ENCODE measurements at regions not wholly inside any gene's neighbourhood (a gene's known extent, or its start where the extent isn't known, plus 50 kb on each side); places are given as distances from the start of the nearest gene placed in this dataset.

DNA sequence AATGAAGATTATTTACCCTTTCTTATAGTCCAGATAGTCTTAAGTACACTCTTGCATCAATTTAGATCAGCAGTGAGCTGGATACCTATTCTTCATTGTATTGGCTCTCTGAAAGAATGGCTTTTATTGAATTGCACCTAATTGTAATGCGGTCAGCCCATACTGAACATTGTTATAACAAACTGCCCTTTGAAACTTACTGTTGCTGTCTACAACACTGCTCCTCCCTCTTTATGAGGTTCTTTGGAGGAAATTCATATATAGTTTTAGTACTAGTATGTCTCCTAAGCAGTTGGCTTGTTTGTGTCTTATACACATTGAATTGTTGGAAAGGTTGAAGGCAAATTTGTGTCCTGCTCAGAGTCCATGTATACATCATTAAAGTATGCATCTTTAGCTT is 66.5 kb upstream of the UGP2 start:
- TF ChIP-seq, protein P1, sequence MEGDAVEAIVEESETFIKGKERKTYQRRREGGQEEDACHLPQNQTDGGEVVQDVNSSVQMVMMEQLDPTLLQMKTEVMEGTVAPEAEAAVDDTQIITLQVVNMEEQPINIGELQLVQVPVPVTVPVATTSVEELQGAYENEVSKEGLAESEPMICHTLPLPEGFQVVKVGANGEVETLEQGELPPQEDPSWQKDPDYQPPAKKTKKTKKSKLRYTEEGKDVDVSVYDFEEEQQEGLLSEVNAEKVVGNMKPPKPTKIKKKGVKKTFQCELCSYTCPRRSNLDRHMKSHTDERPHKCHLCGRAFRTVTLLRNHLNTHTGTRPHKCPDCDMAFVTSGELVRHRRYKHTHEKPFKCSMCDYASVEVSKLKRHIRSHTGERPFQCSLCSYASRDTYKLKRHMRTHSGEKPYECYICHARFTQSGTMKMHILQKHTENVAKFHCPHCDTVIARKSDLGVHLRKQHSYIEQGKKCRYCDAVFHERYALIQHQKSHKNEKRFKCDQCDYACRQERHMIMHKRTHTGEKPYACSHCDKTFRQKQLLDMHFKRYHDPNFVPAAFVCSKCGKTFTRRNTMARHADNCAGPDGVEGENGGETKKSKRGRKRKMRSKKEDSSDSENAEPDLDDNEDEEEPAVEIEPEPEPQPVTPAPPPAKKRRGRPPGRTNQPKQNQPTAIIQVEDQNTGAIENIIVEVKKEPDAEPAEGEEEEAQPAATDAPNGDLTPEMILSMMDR (conservative IDR thresholded peaks at IDR 0.05; ENCODE audit: low read depth in 2 of 2), result no peak
- TF ChIP-seq, protein P2, sequence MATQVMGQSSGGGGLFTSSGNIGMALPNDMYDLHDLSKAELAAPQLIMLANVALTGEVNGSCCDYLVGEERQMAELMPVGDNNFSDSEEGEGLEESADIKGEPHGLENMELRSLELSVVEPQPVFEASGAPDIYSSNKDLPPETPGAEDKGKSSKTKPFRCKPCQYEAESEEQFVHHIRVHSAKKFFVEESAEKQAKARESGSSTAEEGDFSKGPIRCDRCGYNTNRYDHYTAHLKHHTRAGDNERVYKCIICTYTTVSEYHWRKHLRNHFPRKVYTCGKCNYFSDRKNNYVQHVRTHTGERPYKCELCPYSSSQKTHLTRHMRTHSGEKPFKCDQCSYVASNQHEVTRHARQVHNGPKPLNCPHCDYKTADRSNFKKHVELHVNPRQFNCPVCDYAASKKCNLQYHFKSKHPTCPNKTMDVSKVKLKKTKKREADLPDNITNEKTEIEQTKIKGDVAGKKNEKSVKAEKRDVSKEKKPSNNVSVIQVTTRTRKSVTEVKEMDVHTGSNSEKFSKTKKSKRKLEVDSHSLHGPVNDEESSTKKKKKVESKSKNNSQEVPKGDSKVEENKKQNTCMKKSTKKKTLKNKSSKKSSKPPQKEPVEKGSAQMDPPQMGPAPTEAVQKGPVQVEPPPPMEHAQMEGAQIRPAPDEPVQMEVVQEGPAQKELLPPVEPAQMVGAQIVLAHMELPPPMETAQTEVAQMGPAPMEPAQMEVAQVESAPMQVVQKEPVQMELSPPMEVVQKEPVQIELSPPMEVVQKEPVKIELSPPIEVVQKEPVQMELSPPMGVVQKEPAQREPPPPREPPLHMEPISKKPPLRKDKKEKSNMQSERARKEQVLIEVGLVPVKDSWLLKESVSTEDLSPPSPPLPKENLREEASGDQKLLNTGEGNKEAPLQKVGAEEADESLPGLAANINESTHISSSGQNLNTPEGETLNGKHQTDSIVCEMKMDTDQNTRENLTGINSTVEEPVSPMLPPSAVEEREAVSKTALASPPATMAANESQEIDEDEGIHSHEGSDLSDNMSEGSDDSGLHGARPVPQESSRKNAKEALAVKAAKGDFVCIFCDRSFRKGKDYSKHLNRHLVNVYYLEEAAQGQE (IDR thresholded peaks at IDR 0.05; ENCODE audit: unreplicated experiment), result no peak
- no peak for TF ChIP-seq EZH2 (IDR thresholded peaks at IDR 0.05; ENCODE audit: low read depth, unreplicated experiment)
- TF ChIP-seq JUNB (IDR thresholded peaks at IDR 0.05; ENCODE audit: unreplicated experiment), result no peak
- no peak for TF ChIP-seq EZH2phosphoT487 (IDR thresholded peaks at IDR 0.05; ENCODE audit: unreplicated experiment)
- no peak for TF ChIP-seq STAT1 (IDR thresholded peaks at IDR 0.05; ENCODE audit: unreplicated experiment)
- no peak for TF ChIP-seq CREB1 (CRISPR knock-in tag; IDR thresholded peaks at IDR 0.05; ENCODE audit: low read depth)
- TF ChIP-seq POLR2AphosphoS5 (IDR thresholded peaks at IDR 0.05; ENCODE audit: low read depth), result no peak
- TF ChIP-seq NANOG (IDR thresholded peaks at IDR 0.05; ENCODE audit: borderline replicate concordance), result no peak
- TF ChIP-seq, protein P3, sequence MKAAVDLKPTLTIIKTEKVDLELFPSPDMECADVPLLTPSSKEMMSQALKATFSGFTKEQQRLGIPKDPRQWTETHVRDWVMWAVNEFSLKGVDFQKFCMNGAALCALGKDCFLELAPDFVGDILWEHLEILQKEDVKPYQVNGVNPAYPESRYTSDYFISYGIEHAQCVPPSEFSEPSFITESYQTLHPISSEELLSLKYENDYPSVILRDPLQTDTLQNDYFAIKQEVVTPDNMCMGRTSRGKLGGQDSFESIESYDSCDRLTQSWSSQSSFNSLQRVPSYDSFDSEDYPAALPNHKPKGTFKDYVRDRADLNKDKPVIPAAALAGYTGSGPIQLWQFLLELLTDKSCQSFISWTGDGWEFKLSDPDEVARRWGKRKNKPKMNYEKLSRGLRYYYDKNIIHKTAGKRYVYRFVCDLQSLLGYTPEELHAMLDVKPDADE (IDR thresholded peaks at IDR 0.05), result no peak
- TF ChIP-seq, protein P4, sequence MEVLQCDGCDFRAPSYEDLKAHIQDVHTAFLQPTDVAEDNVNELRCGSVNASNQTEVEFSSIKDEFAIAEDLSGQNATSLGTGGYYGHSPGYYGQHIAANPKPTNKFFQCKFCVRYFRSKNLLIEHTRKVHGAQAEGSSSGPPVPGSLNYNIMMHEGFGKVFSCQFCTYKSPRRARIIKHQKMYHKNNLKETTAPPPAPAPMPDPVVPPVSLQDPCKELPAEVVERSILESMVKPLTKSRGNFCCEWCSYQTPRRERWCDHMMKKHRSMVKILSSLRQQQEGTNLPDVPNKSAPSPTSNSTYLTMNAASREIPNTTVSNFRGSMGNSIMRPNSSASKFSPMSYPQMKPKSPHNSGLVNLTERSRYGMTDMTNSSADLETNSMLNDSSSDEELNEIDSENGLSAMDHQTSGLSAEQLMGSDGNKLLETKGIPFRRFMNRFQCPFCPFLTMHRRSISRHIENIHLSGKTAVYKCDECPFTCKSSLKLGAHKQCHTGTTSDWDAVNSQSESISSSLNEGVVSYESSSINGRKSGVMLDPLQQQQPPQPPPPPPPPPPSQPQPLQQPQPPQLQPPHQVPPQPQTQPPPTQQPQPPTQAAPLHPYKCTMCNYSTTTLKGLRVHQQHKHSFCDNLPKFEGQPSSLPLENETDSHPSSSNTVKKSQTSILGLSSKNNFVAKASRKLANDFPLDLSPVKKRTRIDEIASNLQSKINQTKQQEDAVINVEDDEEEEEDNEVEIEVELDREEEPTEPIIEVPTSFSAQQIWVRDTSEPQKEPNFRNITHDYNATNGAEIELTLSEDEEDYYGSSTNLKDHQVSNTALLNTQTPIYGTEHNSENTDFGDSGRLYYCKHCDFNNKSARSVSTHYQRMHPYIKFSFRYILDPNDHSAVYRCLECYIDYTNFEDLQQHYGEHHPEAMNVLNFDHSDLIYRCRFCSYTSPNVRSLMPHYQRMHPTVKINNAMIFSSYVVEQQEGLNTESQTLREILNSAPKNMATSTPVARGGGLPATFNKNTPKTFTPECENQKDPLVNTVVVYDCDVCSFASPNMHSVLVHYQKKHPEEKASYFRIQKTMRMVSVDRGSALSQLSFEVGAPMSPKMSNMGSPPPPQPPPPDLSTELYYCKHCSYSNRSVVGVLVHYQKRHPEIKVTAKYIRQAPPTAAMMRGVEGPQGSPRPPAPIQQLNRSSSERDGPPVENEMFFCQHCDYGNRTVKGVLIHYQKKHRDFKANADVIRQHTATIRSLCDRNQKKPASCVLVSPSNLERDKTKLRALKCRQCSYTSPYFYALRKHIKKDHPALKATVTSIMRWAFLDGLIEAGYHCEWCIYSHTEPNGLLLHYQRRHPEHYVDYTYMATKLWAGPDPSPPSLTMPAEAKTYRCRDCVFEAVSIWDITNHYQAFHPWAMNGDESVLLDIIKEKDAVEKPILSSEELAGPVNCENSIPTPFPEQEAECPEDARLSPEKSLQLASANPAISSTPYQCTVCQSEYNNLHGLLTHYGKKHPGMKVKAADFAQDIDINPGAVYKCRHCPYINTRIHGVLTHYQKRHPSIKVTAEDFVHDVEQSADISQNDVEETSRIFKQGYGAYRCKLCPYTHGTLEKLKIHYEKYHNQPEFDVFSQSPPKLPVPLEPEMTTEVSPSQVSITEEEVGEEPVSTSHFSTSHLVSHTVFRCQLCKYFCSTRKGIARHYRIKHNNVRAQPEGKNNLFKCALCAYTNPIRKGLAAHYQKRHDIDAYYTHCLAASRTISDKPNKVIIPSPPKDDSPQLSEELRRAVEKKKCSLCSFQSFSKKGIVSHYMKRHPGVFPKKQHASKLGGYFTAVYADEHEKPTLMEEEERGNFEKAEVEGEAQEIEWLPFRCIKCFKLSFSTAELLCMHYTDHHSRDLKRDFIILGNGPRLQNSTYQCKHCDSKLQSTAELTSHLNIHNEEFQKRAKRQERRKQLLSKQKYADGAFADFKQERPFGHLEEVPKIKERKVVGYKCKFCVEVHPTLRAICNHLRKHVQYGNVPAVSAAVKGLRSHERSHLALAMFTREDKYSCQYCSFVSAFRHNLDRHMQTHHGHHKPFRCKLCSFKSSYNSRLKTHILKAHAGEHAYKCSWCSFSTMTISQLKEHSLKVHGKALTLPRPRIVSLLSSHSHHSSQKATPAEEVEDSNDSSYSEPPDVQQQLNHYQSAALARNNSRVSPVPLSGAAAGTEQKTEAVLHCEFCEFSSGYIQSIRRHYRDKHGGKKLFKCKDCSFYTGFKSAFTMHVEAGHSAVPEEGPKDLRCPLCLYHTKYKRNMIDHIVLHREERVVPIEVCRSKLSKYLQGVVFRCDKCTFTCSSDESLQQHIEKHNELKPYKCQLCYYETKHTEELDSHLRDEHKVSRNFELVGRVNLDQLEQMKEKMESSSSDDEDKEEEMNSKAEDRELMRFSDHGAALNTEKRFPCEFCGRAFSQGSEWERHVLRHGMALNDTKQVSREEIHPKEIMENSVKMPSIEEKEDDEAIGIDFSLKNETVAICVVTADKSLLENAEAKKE (CRISPR knock-in tag; IDR thresholded peaks at IDR 0.05), result no peak
- TF ChIP-seq ZNF114 (CRISPR knock-in tag; IDR thresholded peaks at IDR 0.05), result no peak

Measured in GM23338 (cell line).